HG03025 (cell line): ENCODE measurements at regions not wholly inside any gene's neighbourhood (a gene's known extent, or its start where the extent isn't known, plus 50 kb on each side); places are given as distances from the start of the nearest gene placed in this dataset.

Source experiments
- ATAC-seq: cut with Tn5 transposase; IDR thresholded peaks from one replicate; pipeline ENCODE4 v1.9.1; 2021; ENCODE audit warnings: mild to moderate bottlenecking, moderate library complexity; ENCODE audit not compliant: unreplicated experiment, low FRiP score

DNA sequence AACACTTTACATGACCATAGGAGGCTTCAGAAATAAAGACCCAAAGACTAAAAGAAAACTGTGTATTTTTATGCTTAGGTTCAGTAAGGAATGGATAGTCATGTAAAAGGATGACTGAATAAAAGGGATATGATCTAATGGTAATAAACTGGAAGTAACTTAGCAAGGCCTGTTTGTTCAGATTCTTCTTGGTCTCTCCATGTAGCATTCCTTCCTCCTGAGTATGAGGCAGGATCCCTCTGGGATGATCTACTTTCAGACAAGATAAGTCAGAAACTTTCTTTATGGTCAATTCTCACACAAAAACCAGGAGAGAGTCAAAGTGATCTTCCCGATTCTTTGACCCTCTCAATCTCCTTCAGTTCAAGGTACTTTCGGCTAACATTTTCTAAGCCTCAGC is 340.8 kb upstream of the DCBLD2 start:
- ATAC-seq, result no peak

GRCh38 chr3:99240700-99241099 is 339.2 kb upstream of the DCBLD2 start:
- no peak for ATAC-seq

DNA sequence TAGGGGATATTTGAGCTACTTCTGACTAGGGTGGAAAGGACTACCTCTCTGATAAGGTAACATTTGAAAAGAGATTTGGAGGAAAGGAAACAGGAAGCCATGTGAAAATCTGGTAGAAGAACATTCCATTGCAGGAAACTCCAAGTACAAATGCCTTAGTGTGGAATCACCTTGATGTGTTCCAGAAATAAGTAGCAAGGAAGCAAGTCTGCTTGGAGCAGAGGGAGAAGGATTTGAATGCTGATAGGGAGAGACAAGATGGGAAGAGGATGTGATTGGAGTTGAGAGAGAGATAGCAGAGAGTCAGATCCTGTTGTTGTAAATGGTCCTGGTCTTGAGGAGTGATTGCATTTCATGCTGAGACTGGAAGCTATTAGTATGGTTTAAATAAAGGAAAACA is 335.1 kb upstream of the DCBLD2 start:
- ATAC-seq, result no peak

GRCh38 chr3:99232696-99233095 is 331.2 kb upstream of the DCBLD2 start:
- ATAC-seq, result no peak

GRCh38 chr3:99218468-99218867 is 317.0 kb upstream of the DCBLD2 start:
- ATAC-seq, result no peak

DNA sequence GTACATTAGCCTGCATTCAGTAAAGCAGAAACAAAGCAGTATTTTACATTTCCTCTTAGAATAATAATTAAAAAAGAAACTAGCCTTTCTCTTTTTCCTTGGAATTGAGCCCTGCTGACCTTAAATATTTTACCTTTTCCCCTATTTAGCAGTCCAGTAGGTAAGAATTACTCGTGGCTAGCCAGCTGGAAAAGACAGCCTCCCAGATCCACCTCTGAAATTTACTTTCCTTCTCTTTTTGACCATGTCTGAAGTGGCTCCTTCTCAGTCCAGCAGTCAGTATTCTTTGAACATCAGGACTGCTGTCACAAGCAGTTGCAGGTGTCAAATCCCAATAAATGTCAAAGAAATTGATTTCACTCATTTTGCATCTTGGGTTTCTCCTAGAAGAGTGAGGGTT is 311.5 kb upstream of the DCBLD2 start:
- ATAC-seq, result no peak

- no peak for ATAC-seq
Observed at GRCh38 chr3:99211309-99211708, 309.8 kb upstream of the DCBLD2 start.

DNA sequence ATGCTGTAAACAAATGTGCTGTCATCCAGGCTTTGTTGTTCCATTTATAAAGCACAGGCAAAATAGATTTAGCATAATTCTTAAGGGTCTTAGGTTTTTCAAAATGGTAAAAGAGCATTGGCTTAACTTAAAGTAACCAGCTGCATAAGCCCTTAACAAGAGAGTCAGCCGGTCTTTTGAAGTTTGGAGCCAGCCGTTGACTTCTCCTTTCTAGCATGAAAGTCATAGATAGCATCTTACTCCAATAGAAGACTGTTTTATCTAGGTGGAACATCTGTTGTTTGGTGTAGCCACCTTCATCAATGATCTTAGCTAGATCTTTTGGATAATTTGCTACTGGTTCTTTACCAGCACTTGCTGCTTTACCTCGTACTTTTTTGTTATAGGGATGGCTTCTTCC is 297.5 kb upstream of the DCBLD2 start:
- ATAC-seq, result no peak

DNA sequence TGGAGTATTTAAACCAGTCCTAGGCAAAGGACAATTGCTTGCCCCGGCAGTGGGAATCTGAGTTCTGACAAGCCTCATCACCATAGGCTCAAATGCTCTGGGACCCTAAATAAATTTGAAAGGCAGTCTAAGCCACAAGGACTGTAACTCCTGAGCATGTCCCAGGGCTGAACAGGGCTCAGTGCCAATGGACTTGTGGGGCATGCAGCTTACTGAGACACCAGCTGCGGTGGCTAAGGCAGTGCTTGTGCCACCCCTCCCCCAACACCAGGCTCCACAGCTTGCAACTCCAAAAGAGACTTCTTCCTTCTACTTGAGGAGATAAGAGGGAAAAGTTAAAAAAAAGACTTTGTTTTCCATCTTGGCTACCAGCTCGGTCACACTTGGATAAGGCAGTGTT is 289.7 kb upstream of the DCBLD2 start:
- no peak for ATAC-seq

DNA sequence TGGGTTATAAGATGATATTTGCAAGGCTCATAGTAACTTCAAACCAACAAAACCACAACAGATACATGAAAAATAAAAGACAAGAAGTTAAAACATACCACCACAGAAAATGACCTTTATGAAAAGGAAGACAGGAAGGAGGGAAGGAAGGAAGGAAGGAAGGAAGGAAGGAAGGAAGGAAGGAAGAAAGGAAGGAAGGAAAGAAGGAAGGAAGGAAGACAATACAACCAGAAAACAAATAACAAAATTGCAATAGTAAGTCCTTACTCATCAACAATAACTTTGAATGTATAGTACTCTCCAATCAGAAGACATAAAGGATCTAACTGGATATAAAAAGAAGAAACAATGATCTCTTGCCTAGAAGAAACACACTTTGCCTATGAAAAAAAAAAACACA is 287.4 kb upstream of the DCBLD2 start:
- no peak for ATAC-seq

DNA sequence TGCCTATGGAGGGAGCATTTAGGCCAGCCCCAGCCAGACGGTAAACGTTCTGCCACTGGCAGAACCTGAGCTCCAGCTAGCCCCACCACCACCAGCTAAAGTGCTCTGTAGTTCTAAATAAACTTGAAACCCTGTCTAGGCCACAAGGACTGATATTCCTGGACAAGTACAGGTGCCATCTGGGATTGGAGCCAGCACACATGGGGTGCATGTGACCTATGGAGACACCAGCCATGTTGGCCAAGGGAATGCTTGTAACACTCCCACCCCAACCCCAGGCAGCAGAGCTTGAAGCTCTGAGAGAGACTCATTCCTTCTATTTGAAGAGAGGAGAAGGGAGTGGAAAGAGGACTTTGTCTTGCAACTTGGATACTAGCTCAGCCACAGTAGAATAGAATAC is 284.5 kb upstream of the DCBLD2 start:
- ATAC-seq, result no peak

DNA sequence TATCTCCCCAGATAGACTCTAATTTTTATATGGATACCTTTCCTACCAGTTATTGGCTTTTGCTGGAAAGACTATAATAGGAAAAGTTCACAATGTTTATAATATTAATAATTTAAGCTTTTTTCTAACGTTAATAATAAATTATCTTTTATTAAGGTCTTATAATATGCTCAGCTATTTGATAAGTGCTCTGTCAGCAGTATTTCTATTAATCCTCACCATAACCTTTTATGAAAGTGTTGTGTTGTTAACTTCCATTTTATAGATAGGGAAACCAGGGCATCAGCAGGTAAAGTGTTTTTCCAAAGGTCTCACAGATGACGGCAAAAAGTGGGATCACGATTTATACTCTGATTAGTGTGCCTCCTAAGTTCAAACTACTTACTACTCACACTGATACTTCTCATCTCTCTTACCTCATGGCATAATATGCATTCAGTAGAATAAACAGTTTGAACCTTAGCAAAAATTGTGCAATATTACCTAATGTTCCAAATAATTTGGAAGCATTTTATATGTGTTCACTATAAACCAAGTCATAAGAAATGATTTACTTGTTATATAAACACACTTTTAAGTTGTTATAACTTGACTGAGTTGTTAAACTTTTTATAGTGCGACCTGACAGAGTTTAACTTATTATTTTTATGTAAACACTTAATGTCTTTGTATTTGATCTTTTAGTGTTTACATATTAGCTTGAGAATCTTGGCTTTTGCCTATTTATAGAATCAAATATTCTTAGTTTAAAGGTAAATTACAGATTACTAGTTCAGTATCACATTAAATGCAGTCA is 274.9 kb upstream of the DCBLD2 start:
- no peak for ATAC-seq

DNA sequence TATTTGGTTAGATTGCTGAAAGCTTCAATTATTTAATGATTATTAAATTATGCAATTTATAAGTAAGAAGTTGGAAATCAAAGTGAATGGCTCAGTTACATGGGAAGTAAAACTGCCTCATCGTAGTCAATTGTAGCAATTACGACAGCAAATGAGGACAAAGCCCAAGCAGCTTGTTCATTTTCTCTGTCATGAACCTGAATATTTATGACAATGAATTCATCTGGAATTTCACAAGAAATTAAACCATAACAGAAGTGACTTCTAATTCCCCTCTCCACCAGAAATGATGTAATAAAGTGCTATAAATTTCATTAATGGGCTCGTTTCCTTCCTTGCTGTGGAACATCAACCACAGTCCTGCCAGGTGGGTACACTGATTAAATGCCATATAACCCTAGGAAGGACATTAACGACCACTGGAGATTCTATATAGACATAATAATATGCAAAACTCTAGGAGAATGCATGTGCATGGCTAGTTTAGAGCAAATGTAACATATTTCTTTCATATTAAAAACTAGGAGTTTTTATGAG is 273.8 kb upstream of the DCBLD2 start:
- ATAC-seq, result no peak

DNA sequence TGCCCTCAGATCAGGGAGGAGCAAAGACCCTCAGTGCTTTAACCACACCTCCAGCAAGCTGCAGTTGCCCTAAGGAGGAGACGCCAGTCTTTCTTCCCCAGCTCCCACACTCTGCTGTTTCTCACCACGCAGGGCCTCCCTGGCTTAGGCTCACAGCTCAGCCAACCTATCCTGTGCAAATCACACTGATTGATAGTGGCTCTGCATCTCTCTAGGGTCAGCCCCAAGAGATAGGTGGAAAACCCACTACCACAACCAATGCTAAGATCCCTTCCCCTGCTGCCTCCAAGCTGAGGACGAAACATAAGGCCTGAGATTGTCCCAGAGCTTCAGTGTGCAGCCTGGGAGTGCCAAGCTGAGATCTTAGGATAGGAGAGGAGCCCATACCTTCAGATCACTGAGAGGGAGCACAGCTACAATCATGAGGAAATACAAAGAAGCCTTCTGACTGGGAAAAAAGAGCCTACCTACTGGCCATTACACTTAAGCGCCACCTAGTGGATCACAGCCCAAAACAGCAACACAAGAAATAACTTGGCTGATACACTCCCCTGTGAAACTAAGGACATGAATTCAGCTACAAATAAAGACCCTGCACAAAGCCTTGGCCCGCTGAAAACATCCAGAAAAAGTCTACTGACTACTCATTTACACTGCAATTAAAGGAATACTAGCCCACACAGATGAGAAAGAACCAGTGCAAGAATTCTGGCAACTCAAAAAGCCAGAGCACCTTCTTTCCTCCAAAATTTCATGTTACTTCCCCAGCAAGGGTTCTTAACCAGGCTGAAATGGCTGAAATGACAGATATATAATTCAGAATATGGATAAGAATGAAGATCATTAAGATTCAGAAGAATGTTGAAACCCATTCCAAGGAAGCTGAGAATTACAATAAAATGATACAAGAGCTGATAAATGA is 271.5 kb upstream of the DCBLD2 start:
- ATAC-seq, result peak; percentile 75

DNA sequence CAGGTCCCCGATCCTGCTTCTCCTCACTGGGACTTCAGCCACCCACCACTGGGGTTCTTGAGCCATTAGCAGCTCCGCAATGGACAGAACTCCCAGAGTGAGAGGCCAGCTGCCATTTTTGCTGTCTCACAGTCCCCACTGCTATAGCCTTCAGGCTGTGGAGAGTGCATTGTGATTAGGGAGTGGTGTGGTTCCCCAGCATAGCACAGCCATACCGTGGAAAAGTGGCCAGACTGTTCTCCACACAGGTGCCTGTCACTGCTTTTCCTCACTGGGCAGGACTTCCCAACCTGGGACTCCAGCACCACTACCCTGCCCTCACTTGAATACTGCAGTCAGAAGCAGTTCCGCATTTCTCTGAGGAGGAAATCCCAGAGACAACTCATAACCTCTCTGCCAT is 270.3 kb upstream of the DCBLD2 start:
- ATAC-seq, result no peak

DNA sequence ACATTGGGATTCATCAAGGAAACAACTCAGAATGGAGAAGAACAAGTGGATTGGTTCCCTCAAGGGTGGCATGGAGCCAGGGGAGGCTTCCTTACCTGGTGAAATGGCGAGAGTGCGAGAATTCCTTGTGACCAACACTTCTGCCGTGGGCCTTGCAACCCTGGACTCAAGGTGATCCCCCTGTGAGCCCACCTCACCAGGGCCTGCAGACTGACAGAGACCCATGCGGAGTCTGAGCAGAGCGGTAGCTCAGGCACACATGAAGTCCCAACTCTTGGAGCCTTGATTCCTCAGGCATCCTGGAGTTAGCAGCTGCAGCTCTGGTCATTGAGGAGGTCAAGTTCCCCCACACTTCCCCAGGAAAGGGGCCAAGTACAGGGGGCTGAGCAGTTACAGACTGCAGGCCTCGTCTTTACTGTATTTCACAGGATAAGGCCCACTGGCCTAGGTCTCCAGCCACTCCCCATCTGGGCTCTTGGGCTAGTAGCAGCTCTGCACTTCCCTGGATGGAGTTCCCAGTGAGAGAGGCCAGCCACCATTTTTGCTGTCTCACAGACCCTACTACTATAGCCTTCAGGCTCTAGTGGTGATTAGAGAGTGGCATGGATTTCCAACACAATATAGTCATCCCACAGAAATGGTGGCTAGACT is 269.5 kb upstream of the DCBLD2 start:
- ATAC-seq, result no peak

GRCh38 chr3:99167071-99167470 is 265.6 kb upstream of the DCBLD2 start:
- ATAC-seq, result no peak

- no peak for ATAC-seq
Observed at GRCh38 chr3:99163314-99163713, 261.8 kb upstream of the DCBLD2 start.

- no peak for ATAC-seq
Observed at GRCh38 chr3:99159220-99159762, 257.8 kb upstream of the DCBLD2 start.

GRCh38 chr3:99145031-99145430 is 243.5 kb upstream of the DCBLD2 start:
- no peak for ATAC-seq

DNA sequence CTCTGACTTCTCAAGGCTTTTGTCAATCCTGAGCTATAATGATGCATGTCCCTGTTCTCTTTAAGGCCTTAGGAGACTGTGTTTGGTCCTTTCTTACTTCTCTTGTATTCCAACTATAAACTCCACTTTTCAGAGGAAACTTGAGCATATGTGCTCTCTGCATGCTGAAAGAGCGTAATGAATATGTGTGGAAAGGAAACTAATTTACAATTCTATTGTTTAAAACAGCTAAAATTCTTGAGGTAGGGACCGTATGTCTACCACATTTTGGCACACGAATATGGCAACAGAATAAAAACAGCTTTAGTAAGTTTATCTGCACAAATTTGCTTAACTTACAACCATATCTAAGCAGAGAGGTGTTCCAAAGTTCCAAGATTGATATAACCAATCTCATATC is 242.0 kb upstream of the DCBLD2 start:
- ATAC-seq, result no peak
